Astrocyte of the spinal cord (primary cell): ENCODE measurements at regions not wholly inside any gene's neighbourhood (a gene's known extent, or its start where the extent isn't known, plus 50 kb on each side); places are given as distances from the start of the nearest gene placed in this dataset.

ENCODE experiments used
- DNase-seq: peaks from one replicate; pipeline ENCODE4 v3.0.0; 2011; ENCODE audit warnings: low read depth, low spot score
- H3K4me3 ChIP-seq: 2 replicates; pipeline ENCODE4 v1.5.1; 2011; ENCODE audit warnings: low read depth, mild to moderate bottlenecking, low read length, moderate library complexity
- CTCF ChIP-seq: IDR thresholded peaks from 2 replicates; pipeline ENCODE4 v1.5.1; 2012; ENCODE audit warnings: low read depth, mild to moderate bottlenecking, low read length, inconsistent platforms
- in situ Hi-C: cut with HindIII; loops from 2 replicates; pipeline ENCODE4 v1.10.0; 2017; ENCODE audit warnings: low sequenced_read_pairs

DNA sequence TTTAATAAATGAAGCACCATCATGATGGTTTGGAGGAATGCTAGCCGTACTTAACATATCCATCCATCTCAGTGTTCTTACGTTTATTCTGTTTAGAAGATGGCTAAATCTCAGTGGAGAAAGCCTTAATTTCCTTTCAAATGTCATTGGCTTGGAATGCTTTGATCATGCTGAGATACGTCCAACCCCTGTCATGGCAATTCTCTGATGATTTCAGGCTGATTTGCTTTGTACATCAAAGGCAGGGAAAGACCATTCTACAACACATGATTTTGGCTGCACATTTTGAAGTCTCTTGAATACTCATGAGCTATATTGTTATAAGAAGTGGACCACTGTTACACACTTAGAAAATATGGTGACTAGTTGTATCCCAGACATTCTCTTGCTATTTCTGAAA is 1048.4 kb downstream of the MAT2B start:
- no peak for DNase-seq
- no peak for TF ChIP-seq CTCF
- in situ Hi-C loops: no loop called here
- no peak overlapping the region for H3K4me3 ChIP-seq

DNA sequence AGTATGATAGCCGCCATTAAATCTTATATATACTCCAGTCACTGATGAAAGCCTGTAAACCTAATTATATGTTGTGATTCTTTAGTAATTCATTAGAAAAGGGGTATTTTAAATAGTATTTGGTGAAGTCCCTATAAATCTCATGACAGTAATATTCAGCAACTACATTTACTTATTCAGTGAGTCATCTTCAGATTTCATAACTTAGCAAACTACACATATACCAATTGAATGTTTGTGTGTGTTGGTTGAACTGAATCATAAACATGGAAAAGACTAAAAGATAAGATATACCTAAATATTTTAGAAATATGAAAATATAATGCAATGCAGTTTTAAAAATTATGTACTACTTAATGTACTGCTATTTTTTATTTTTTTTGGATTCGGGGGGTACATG is 1050.4 kb downstream of the MAT2B start:
- no peak overlapping the region for H3K4me3 ChIP-seq
- in situ Hi-C loops: no loop called here
- no peak for TF ChIP-seq CTCF
- DNase-seq: no peak

- H3K4me3 ChIP-seq: no peak overlapping the region
- no peak for TF ChIP-seq CTCF
- DNase-seq: no peak
- in situ Hi-C loops: no loop called here
These were observed 1054.8 kb downstream of the MAT2B start for GRCh38 chr5:164560216-164560615.

- DNase-seq: no peak
- in situ Hi-C loops: no loop called here
- TF ChIP-seq CTCF: no peak
- no peak overlapping the region for H3K4me3 ChIP-seq
These were observed 1056.8 kb downstream of the MAT2B start for GRCh38 chr5:164561933-164562872.

- no peak for TF ChIP-seq CTCF
- no peak for DNase-seq
- H3K4me3 ChIP-seq: no peak overlapping the region
- in situ Hi-C loops: no loop called here
These were observed 1058.0 kb downstream of the MAT2B start for GRCh38 chr5:164563370-164563769.

DNA sequence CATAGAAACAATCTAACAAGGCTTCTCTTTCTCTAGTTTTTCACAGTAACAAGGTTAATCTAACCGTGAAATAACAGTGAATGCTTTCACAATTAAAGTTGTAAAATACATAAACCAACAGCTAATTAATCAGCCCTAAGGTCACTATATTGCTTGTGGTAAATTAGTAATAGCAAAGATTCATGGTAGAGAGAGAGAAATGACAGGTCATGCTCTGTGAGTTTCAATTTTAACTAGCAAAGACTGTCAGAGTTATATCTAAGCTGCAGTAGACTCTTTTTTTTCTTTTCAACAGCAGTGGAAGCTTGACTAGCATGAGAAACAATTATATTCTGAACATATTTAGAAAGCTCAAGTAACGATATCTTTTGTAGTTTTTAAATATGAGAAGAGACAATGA is 1068.0 kb downstream of the MAT2B start:
- no peak for TF ChIP-seq CTCF
- in situ Hi-C loops: no loop called here
- H3K4me3 ChIP-seq: no peak overlapping the region
- no peak for DNase-seq
